GM11168 (cell line): ENCODE measurements at regions not wholly inside any gene's neighbourhood (a gene's known extent, or its start where the extent isn't known, plus 50 kb on each side); places are given as distances from the start of the nearest gene placed in this dataset.
"Not testable (repeated sequence)": the region's sequence is repeated elsewhere in the genome, so short reads cannot be mapped to it uniquely, and the experiment has no call there.

Experiments
- in situ Hi-C: fragments of 300-500 bp; cut with MboI; formaldehyde crosslinking; loops from one replicate; pipeline ENCODE4 v1.12.0; 2022; ENCODE audit warnings: low sequenced_read_pairs; ENCODE audit not compliant: unreplicated experiment

DNA sequence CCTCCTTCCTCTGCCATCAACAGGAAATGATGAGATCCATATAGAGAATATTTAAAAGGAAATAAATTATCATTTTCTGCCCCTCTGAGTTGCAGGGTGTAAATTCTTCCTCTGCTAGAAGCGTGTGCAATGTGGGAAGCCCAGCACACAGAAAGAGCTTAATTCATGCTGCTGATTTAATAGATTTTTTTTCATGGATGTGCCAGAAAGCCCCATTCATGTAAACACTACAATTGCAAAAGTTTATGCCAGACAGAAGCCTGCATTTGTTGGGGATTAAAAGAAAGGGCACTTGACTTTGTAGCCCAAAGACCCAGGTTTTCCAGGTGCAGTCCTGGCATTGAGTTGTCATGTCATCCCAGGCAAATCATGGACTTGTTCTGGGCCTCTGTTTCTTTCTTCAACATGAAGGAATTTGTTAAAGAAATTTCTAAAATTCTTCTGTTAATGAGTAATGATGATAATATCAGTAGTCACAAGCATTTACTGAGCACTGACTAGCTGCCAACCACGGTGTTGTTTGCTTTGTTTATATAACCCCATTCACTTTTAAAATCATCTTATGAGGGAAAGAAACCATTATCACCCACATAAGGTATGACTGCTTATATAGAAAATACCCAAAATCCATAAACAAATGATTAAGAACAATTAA is 341.7 kb downstream of the ANAPC1 start:
- in situ Hi-C loops = not testable (repeated sequence)

DNA sequence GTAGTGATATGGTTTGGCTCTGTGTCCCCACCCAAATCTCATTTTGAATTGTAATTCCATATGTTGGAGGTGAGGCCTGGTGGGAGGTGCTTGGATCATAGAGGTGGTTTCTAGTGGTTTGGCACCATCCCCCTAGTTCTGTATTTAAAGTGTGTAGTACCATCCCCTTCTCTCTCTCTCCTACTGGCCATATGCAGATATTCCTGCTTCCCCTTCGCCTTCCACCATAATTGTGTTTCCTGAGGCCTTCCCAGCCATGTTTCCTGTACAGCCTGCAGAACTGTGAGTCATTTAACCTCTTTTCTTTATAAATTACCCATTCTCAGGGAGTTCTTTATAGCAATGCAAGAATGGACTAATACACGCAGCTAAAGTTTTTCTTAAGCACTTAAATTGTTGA is 340.0 kb downstream of the ANAPC1 start:
- in situ Hi-C loops = not testable (repeated sequence)

DNA sequence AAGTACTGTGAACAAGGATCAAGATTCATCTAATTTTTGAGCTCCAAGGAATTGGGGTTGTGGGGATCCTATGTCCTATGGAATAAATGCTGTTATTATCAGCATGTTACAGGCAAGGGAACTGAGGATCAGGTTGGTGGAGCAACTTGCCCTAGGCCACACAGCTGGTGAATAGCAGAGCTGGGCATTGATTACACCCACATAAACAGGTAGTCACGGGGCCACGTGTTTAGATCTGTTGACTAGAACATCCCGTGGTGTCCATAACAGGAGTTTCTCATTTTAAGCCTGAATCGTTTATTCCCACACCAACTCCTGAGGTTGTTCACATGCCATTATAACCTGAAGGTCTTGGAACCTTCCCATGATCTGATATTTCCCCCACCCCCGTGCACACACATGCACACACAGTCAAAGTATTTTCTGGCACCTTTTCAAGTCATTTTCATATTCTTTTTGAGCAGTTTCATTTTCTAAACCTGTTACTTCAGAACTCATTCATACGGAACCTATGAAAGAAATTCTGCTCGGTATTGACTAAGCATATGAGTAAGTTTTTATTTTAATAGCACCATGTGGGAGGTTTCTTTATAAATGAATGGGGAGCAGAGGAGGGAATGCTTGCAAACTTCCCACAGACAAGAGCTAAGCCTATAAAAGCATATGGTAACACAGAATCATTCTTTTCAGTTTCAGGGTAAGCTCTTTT is 338.1 kb downstream of the ANAPC1 start:
- in situ Hi-C loops = not testable (repeated sequence)

DNA sequence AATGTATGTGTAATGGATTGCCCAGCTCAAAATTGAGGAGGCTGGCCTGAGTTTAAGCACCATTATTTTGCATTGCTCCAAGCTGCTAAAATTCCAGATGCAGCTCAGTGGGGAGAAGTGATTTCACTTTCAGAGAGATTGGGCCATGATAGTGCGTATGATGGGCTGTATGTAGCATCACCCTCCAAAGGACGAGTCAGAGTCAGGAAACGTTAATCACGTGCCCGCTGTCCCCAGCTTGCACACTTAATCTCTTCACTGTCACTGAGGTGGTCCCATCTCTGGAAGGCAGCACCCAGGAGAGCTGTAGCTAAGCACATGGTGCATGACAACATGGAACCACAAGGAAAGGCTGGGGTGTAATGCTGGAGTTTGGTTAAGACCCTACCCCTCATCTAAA is 337.4 kb downstream of the ANAPC1 start:
- in situ Hi-C loops = not testable (repeated sequence)

DNA sequence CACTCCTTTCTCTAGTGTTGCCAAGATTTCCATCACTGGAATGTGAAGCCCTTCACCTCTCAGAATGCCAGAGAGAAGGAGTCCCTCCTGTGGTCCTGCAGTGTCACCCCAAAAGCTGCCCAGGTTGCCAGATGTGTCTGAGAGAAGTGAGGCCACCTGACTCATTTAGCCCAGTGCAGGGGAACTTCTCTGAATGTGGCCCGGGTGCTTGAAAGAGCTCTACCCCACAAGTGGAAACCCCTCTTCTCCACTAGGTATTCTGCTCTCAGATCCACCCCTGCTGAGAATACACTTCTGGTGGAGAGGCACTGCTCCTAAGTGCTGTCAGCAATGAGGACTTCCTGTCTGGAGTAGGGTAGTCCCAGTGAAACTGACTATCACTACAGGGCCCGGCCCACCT is 334.8 kb downstream of the ANAPC1 start:
- in situ Hi-C loops = not testable (repeated sequence)

DNA sequence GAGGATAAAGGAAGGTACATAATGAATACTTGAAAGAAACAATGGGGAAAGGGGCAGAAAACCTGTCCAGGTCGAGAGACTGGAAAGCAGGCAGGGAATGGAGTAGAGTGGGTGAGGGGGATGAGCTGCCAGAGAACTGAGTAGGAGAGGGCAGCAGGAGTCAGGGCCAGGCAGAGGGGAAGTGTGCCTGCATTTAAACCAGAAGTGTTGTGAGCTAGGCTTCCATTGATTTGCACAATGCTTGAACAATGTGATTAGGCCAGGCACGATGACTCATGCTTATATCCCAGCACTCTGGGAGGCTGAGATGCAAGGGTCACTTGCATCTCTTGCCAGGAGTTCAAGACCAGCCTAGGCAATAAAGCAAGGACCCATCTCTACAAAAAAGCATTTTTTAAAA is 332.6 kb downstream of the ANAPC1 start:
- in situ Hi-C loops = not testable (repeated sequence)

DNA sequence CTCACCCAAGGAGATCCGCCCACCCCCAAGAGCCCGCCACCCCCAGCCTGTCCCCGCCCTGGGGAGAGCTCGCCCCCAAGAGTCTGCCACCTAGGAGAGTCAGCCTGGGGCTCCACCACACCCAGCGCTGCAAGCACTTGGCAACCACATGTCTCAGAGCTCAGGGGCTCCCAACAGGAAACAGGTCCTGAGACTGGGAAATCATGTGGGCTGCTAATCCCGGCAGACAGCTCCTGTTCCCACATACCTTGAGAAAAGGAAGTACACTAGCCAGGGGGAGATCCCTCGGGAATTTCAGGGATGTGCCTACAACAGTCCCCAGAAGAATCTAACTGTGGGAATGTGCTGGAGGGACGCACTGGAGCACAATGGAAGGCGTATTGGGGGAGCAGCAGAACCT is 331.4 kb downstream of the ANAPC1 start:
- in situ Hi-C loops = not testable (repeated sequence)

DNA sequence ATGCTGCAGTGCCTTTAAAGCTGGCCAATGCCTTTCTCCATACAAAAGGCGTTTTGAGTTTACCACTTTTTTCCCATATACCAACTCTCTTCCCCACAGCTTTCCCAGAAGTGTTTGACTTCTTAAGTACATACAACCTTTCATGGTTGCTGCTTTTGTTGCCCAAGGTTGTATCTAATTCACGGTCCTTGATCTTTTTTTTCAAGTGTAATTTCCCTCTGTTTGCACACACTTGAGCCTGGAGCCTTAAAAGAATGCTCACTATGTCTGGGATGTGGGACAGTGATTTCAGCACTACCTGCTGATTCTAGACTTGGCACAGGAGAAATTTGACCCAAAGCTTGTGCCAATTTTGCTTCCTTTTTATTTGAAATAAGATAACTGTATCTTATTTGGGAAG is 324.7 kb downstream of the ANAPC1 start:
- in situ Hi-C loops = not testable (repeated sequence)

DNA sequence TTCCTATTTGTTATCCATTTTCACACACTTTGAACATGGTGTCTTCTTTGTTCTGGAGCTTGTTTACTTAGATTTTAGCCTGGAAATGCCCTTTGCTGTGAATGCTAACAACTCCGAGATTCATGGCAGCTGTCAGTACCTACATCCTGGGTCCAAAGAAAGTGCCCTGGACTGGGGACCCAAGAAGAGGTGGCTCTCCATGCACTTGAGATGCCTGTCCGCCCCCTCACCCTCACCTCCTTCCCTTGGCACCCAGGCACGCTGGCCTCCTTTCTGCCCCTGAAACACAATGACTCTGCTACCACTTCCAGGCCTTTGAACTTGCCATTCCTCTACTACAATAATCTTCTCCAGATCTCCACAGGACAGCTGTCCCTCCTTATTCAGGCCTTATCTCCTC is 324.2 kb downstream of the ANAPC1 start:
- in situ Hi-C loops = not testable (repeated sequence)

DNA sequence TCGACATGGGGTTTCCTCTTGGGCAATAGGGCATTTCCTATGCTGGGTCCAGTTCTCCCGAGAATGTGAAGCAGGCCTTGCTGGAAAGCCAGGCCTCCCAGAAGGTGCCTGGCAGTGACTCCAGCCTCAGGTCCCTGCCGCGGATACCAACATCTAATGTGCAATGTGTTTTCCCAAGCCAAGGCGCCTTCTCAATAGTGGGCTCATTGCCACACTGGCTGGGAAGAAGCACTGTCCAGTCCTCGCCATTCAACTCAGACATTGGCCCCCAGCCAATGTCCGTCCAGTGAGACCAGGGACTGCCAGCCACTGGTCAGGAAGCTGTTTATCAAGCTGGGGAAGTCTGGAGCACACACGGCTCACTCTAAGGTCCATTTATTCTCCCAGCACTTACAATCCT is 317.9 kb downstream of the ANAPC1 start:
- in situ Hi-C loops = not testable (repeated sequence)

DNA sequence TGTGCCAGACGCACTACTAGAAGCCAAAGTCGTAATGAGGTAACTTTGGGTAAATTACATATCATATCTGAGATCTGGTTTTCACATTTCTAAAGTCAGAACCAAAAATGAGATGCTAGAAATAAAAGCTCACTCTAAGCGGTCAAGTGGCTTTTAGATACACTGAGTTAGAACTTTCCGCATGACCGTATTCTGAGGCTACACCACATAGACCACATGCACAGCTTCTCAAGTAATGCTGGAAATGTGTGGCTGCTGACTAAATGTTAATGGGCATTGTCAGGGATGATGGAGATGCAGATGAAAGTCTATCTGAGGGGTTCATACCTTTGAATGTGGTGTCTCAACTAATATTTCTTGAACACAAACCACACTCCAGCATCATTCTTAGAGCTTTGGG is 316.8 kb downstream of the ANAPC1 start:
- in situ Hi-C loops = not testable (repeated sequence)

DNA sequence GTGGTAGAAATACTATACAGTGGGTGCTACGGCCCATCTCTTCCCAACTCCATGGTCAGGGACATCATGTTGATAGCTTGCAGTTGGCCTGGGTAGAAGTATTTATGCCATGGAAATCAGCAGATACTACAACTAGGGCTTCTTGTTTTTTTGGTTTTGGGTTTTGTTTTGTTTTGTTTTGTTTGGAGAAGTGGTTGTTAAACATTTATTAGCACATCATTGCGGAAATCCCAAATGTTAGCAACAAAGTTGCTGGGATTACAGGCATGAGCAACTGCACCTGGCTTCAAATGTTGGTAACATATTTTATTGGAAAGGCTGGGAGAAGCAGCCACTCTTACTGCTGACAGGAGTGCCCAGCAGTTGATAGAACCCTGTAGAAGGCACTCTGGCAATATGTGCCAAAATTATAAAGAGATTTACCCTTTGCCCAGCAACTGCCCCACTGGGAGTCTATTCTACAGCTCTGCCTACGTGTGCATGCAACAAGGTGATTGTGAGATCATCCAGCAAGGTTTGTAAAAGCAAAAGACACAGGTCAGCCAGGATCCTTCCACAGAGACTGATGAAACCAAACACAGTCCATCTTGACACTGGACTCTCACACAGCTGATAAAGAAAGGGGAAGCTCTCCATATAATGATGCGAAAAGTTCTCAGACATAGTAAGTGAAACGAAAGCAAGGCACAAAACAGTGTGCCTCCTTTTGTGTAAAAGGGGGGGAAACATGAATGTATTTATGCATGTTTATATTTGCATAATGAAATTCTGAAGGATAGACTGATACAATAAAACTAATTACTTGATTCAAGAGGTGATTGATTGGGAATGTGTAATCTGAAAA is 314.4 kb downstream of the ANAPC1 start:
- in situ Hi-C loops = not testable (repeated sequence)

DNA sequence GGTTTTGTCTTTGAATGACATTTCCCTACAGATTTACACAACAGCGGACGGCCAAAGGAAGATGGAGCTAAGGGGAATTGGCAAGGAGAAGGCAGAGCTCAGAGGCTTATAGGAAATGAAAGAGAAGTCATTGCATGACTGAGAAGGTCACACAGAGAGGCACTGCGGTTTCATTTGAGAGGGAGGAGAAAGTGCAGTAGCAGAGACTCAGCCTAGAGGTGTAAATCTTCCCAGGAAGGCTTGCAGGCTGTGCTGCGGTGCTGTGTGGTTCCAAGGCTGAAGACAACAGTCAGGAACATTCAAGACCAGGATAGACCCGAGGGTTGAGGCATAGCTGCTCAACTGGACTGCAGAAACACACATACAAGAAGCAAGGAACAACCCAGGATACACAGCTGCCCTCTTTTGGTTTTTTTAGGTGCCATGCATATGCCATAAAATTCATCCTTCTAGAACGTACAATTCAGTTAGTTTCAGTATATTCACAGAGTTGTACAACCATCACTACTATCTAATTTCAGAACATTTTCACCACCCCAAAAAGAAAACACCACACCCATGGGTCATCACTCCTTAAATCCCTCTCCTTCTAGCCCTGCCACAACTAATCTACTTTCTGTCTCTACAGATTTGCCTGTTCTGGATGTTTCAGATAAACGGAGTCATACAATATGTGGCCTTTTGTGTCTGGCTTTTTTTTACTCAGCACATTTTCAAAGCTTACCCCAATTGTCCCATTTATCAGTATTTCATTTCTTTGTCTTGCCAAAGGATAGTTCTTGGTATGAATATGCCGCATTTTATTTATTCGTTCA is 313.5 kb downstream of the ANAPC1 start:
- in situ Hi-C loops = not testable (repeated sequence)

DNA sequence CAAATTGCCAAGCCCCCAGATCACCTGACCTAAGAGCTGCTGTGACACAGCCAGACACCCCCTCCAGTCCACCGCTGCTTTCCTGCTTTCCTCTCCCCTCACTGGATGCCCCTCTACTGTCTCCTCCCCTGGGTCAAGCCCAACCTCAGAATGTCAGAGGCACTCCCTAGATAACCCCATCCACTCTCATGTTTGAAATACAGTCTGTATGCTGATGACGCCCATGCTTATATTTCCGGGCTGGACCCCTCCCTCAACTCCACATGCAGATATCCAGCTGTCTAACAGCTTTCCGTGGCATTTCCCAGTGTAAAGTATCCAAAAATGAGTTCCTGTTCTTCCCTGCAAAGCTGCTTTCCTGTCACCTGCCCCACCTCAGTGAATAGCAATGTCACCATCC is 309.2 kb downstream of the ANAPC1 start:
- in situ Hi-C loops = not testable (repeated sequence)

DNA sequence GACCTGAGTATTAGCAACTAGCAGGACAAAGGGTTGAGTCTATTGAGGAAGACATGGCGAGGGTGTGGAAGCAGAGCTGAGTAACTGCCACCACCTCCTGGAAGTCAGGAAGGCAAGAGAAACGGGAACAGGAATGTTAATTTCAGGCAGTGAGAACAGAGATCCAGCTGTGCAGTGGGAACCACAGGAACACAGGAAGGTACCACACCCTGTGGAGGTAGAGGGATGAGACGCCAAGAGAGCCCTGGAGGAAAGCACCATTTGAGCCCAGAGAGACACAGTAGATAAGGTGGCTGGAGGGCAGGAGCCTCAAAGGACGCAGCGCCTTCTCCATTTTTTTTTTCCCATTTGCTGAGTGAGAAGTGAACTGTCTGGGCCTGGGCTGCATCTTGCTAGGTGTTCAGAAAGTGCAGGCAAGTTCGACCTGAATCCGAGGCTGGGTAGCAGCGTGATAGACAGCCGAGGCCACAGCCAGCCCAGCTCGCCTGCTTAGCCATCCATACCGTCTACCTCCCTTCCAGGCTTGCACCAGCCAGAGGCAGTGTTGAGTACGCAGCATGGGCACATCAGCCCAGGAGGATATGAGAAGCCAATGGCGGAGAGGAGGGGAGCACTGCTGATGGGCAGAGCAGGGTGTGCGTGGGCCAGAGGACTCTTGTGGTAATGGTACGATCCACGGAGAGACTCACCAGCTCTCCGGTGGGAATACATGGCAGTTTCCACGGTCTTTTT is 306.7 kb downstream of the ANAPC1 start:
- in situ Hi-C loops = not testable (repeated sequence)

DNA sequence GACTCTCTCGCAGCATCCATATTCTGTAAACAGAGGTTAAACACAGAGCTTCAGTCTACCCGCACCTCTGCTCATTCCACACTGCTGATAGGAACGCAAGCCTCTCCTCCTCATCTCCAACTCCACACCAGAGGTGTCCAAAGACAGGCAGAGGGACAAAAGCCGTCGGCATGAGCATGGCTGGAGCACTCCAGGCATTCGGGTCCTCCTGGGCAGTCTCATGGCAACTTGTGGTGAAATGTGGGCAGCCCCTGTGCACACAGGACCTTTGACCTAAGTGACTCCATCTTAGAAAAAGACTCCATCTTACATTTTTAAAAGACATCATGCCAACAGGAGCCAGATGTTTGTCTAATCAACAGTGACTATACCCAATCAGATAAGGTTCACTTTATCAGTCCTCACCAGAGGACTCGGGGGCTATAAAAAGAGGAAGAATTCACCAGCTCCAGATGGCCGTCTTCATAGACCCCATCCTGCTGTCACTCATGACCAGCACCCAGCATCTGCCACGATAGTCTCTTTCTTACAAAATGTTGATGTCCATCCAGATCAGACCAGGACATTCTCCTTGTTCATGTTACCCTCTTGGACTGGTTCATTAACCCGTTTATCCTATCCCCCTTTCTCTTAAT is 304.4 kb downstream of the ANAPC1 start:
- in situ Hi-C loops = not testable (repeated sequence)

DNA sequence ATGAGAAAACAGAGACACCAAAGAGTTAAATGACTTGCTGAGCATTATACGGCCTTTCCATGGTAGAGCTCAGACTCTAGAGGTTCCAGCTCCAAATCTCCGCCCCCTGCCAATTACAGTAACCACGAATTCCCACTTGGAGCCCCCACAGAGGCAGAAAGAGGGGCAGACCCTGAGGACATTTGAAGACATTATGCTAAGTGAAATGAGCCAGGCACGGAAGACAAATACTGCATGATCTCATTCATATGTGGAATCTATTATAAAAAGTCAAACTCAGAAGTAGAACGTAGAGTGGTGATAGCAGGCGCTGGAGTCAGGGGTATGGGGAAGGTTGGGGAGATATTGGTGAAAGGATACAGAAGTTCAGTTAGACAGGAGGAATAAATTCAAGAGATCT is 303.4 kb downstream of the ANAPC1 start:
- in situ Hi-C loops = not testable (repeated sequence)

DNA sequence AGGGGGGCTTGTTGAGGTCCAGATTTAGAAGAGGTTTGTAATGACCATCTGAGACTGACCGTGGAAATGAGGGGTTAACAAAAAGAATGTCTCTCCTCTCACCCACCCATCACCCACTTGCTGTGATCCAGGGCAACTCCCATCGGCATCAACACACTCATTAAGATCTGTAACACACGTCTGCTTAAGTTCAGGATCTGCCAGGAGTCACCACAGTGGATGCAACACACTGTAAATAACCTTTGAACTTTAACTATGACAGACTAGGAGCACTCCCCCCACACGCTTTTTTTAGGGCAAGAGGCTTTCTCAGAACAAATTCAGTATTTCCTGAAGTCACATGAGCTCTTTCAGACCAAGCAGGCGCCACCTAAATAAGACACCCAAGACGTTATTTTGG is 301.9 kb downstream of the ANAPC1 start:
- in situ Hi-C loops = not testable (repeated sequence)

DNA sequence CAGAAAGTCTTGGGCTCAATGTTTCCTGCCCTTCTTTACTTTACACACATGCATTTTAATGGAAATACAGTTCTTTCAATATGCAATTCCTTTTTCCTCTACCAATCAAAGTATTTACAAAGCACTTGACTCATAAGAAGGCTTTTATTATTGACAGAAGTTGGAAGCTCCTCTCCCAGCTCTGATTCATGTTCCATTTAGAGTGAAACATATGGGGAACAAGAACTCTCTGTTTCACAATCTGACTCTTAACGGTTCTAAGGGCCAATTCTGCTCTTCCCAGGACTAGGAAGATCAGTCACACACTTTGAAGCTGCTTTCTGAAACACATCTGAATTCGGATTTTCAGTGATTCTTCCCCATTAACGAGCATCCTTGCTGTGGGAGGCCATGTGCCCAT is 300.5 kb downstream of the ANAPC1 start:
- in situ Hi-C loops = not testable (repeated sequence)
